Bronchial epithelial cell (primary cell): ENCODE measurements at regions not wholly inside any gene's neighbourhood (a gene's known extent, or its start where the extent isn't known, plus 50 kb on each side); places are given as distances from the start of the nearest gene placed in this dataset.
A peak's percentile ranks its signal among the peaks of the same experiment; 100 is the strongest.
"Not testable (repeated sequence)": the region's sequence is repeated elsewhere in the genome, so short reads cannot be mapped to it uniquely, and the experiment has no call there.

Experiments used
- DNase-seq: peaks from one replicate; pipeline ENCODE4 v3.0.0-alpha.2; 2010; ENCODE audit warnings: low read depth
- FAIRE-seq: peaks from 2 replicates; lab custom pipeline; 2011; peaks lifted over from hg19 to GRCh38; lab: Jason Lieb, UNC
- H3K27me3 ChIP-seq: 2 replicates; pipeline ENCODE4 v1.5.1; 2011; ENCODE audit warnings: low read length; ENCODE audit not compliant: control insufficient read depth, insufficient read depth
- H3K36me3 ChIP-seq: 2 replicates; pipeline ENCODE4 v1.5.1; 2011; ENCODE audit warnings: low read length; ENCODE audit not compliant: control insufficient read depth, insufficient read depth
- H3K4me3 ChIP-seq: 2 replicates; pipeline ENCODE4 v1.5.1; 2011; ENCODE audit warnings: mild to moderate bottlenecking, low read depth, low read length, control low read depth
- CTCF ChIP-seq: IDR thresholded peaks from 2 replicates; pipeline ENCODE4 v1.5.1; 2011; ENCODE audit warnings: mild to moderate bottlenecking, moderate library complexity, low read length, control low read depth, inconsistent platforms; ENCODE audit not compliant: insufficient read depth, severe bottlenecking

GRCh38 chr21:31592516-31592915 is 67.0 kb upstream of the SOD1 start:
- Histone ChIP-seq H3K27me3 (no peaks in the 10 kb centered on the region), H3K4me3 (no peak overlapping the region), H3K36me3 (no peaks in the 10 kb centered on the region)
- no peak for TF ChIP-seq CTCF
- FAIRE-seq (no peak), DNase-seq (no peak)

DNA sequence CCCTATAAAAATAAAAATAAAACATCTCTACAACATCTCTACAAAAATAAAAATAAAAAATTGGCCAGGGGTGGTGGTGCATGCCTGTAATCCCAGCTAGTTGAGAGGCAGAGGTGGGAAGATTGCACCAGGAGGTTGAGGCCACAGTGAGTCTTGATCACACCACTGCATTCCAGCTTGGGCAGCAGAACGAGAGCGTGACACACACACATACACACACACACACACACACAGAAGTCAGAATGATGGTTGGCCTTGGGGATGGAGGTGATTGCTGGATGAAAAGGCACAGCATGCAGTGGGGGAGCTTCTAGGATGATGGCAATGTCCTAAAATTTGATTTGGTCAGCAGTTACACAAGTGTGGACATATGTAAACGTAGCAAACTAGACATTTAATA is 69.7 kb upstream of the SOD1 start:
- no peak overlapping the region for H3K4me3 ChIP-seq
- DNase-seq (no peak), FAIRE-seq (no peak)
- H3K36me3 ChIP-seq = no peaks in the 10 kb centered on the region
- no peak for TF ChIP-seq CTCF
- H3K27me3 ChIP-seq = no peaks in the 10 kb centered on the region

DNA sequence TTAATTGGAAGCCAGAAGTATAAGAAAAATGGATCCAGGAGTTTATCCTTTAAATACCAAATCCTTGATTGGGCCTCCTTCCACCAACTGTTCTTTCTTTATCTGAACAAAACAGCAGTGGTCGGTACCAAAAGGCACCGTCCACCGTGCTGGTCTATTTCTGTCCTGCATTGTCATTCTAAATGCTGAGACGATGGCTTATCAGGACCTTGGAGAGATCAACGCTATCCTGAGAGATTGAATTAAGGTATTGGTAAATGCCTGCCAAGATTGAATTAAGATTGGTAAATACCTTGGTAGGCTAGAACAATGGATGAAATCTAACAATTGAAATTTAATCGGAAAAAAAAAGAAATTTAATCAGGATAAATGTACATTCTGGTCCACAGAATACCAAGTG is 73.4 kb upstream of the SOD1 start:
- no peaks in the 10 kb centered on the region for H3K27me3 ChIP-seq
- no peaks in the 10 kb centered on the region for H3K36me3 ChIP-seq
- no peak overlapping the region for H3K4me3 ChIP-seq
- FAIRE-seq = no peak
- no peak for TF ChIP-seq CTCF
- no peak for DNase-seq

DNA sequence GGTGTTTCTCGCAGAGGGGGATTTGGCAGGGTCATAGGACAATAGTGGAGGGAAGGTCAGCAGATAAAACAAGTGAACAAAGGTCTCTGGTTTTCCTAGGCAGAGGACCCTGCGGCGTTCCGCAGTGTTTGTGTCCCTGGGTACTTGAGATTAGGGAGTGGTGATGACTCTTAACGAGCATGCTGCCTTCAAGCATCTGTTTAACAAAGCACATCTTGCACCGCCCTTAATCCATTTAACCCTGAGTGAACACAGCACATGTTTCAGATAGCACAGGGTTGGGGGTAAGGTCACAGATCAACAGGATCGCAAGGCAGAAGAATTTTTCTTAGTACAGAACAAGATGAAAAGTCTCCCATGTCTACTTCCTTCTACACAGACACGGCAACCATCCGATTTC is 75.6 kb upstream of the SOD1 start:
- not testable (repeated sequence) for FAIRE-seq, H3K27me3 ChIP-seq, H3K4me3 ChIP-seq, DNase-seq, H3K36me3 ChIP-seq

- FAIRE-seq (no peak), DNase-seq (no peak)
- TF ChIP-seq CTCF = no peak
- Histone ChIP-seq H3K36me3 (no peaks in the 10 kb centered on the region), H3K4me3 (no peak overlapping the region), H3K27me3 (no peaks in the 10 kb centered on the region)
Observed at GRCh38 chr21:31583498-31583897, 76.0 kb upstream of the SOD1 start.

GRCh38 chr21:31580866-31581276 is 78.6 kb upstream of the SOD1 start:
- no peaks in the 10 kb centered on the region for H3K27me3 ChIP-seq
- DNase-seq = peak; percentile 55
- no peak for FAIRE-seq
- TF ChIP-seq CTCF = peak; percentile 76
- no peak overlapping the region for H3K4me3 ChIP-seq
- H3K36me3 ChIP-seq = no peaks in the 10 kb centered on the region
